Upper lobe of left lung (tissue), 6 donors: ENCODE measurements at regions not wholly inside any gene's neighbourhood (a gene's known extent, or its start where the extent isn't known, plus 50 kb on each side); places are given as distances from the start of the nearest gene placed in this dataset.
"Not testable (repeated sequence)": the region's sequence is repeated elsewhere in the genome, so short reads cannot be mapped to it uniquely, and the experiment has no call there.

Experiments used
- ATAC-seq, 2 donors: fragments of 200-7000 bp; cut with Tn5 transposase; one replicate each; pipeline ENCODE4 v1.9.1; 2022; ENCODE audit warnings: mild to moderate bottlenecking in 2 of 2, moderate library complexity in 2 of 2; ENCODE audit not compliant: low FRiP score in 2 of 2
- DNase-seq, 2 donors: peaks; one replicate each; pipeline ENCODE4 v3.0.0-alpha.2; 2019 to 2020
- H3K27ac ChIP-seq, 4 donors: fragments of 200-600 bp; sonication (generic); one replicate each; pipeline ENCODE4 v1.5.1; 2016 to 2019
- H3K27me3 ChIP-seq, 4 donors: fragments of 200-600 bp; sonication (generic); one replicate each; pipeline ENCODE4 v1.5.1; 2017 to 2019
- H3K36me3 ChIP-seq, 4 donors: fragments of 200-600 bp; sonication (generic); one replicate each; pipeline ENCODE4 v1.5.1; 2016 to 2019
- H3K4me1 ChIP-seq, 4 donors: fragments of 200-600 bp; sonication (generic); one replicate each; pipeline ENCODE4 v1.5.1; 2018 to 2019
- H3K4me3 ChIP-seq, 4 donors: fragments of 200-600 bp; sonication (generic); one replicate each; pipeline ENCODE4 v1.5.1; 2017 to 2019; ENCODE audit warnings: mild to moderate bottlenecking in 2 of 4, moderate library complexity in 1 of 4
- H3K9me3 ChIP-seq, 4 donors: fragments of 200-600 bp; sonication (generic); one replicate each; pipeline ENCODE4 v1.5.1; 2018 to 2019
- CTCF ChIP-seq, 6 experiments: fragments of 450-650 bp in 4 of 6; fragments of 200-600 bp in 2 of 6; sonication (generic) in 2 of 6; IDR thresholded peaks; one replicate each; pipeline ENCODE4 v1.5.1; 2016 to 2019; ENCODE audit warnings: antibody characterized with exemption in 6 of 6
- EP300 ChIP-seq, 4 donors: sonication (generic); formaldehyde crosslinking; IDR thresholded peaks; one replicate each; pipeline ENCODE4 v1.5.1; 2017; ENCODE audit warnings: antibody characterized with exemption in 4 of 4, control low read depth in 2 of 4
- POLR2A ChIP-seq, 4 donors: fragments of 450-650 bp; IDR thresholded peaks; one replicate each; pipeline ENCODE4 v1.5.1; 2016 to 2017; ENCODE audit warnings: antibody characterized with exemption in 4 of 4, mild to moderate bottlenecking in 2 of 4
- POLR2AphosphoS5 ChIP-seq, 2 donors: sonication (generic); formaldehyde crosslinking; IDR thresholded peaks; one replicate each; pipeline ENCODE4 v1.5.1; 2017; ENCODE audit warnings: antibody characterized with exemption in 2 of 2
- WGBS, 2 donors: methylation state at CpG; one replicate each; pipeline ENCODE4 v1.1.5; 2017 to 2018; 5-methylcytosine and 5-hydroxymethylcytosine counted together
- donor health status: DM: no; HTN: no; CAD: no; lungs with moderate emphysema.
- donor health status: DM: no; HTN: yes; CAD: no; lungs with severe emphysema.

DNA sequence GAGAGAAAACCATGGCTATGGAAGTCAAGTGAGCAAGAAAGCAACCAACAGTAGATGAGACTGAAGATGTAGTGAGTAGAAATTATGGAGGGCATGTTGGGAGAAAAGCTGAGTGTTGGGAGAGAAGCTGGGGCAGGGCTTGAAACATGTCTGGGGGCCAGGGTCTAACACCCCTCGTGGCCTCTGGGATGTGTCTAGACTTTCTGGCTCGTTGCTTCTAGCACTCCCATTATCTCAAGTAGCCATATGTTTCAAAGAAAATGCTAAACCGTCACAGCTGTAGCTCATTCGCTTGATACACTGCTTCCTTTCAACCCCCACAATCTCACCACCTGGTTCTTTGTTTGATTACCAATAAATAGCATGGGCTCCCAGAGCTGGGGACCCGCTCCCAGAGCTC lies 83.8 kb upstream of the BCHE start:
- no peaks in the 10 kb centered on the region for H3K36me3 ChIP-seq
- 64 to 65% methylated on average over 5 of the region's 5 CpGs for WGBS, 2 donors
- TF ChIP-seq CTCF (IDR thresholded peaks at IDR 0.05) (no peak), POLR2AphosphoS5 (IDR thresholded peaks at IDR 0.05) (no peak), POLR2A (IDR thresholded peaks at IDR 0.05) (no peak), EP300 (IDR thresholded peaks at IDR 0.05) (no peak)
- DNase-seq (no peak), ATAC-seq (no peak)
- no peaks in the 10 kb centered on the region for H3K9me3 ChIP-seq
- no peaks in the 10 kb centered on the region for H3K27me3 ChIP-seq
- no peaks in the 10 kb centered on the region for H3K4me1 ChIP-seq
- H3K4me3 ChIP-seq = no peak overlapping the region
- no peak overlapping the region for H3K27ac ChIP-seq

GRCh38 chr3:165919284-165919683 lies 82.1 kb upstream of the BCHE start:
- WGBS, 2 donors = 52 to 59% methylated on average over 4 of the region's 4 CpGs
- H3K27ac ChIP-seq = no peak overlapping the region
- no peak overlapping the region for H3K4me3 ChIP-seq
- DNase-seq (no peak), ATAC-seq (no peak)
- no peaks in the 10 kb centered on the region for H3K27me3 ChIP-seq
- TF ChIP-seq POLR2AphosphoS5 (IDR thresholded peaks at IDR 0.05) = no peak
- TF ChIP-seq CTCF (IDR thresholded peaks at IDR 0.05) = no peak
- no peak for TF ChIP-seq POLR2A (IDR thresholded peaks at IDR 0.05)
- no peak for TF ChIP-seq EP300 (IDR thresholded peaks at IDR 0.05)
- no peaks in the 10 kb centered on the region for H3K36me3 ChIP-seq
- no peaks in the 10 kb centered on the region for H3K9me3 ChIP-seq
- H3K4me1 ChIP-seq = no peaks in the 10 kb centered on the region

DNA sequence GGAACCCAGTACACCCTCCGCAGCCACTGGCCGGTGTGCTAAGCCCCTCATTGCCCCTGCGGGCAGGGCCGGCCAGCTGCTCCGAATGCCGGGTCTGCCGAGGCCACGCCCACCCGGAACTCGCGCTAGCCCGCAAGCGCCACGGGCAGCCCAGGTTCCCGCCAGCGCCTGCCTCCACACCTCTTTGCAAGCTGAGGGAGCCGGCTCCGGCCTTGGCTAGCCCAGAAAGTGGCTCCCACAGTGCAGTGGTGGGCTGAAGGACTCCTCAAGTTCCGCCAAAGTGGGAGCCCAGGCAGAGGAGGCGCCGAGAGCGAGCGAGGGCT lies 81.4 kb upstream of the BCHE start:
- Histone ChIP-seq H3K36me3 (no peaks in the 10 kb centered on the region), H3K4me3 (no peak overlapping the region), H3K27me3 (no peaks in the 10 kb centered on the region), H3K27ac (no peak overlapping the region), H3K4me1 (no peaks in the 10 kb centered on the region), H3K9me3 (no peaks in the 10 kb centered on the region)
- ATAC-seq = no peak
- WGBS, 2 donors = 96 to 100% methylated on average over 4 to 23 of the region's 23 CpGs
- DNase-seq = no peak
- no peak for TF ChIP-seq CTCF (IDR thresholded peaks at IDR 0.05)
- no peak for TF ChIP-seq POLR2AphosphoS5 (IDR thresholded peaks at IDR 0.05)
- TF ChIP-seq POLR2A (IDR thresholded peaks at IDR 0.05) = no peak
- TF ChIP-seq EP300 (IDR thresholded peaks at IDR 0.05) = no peak

DNA sequence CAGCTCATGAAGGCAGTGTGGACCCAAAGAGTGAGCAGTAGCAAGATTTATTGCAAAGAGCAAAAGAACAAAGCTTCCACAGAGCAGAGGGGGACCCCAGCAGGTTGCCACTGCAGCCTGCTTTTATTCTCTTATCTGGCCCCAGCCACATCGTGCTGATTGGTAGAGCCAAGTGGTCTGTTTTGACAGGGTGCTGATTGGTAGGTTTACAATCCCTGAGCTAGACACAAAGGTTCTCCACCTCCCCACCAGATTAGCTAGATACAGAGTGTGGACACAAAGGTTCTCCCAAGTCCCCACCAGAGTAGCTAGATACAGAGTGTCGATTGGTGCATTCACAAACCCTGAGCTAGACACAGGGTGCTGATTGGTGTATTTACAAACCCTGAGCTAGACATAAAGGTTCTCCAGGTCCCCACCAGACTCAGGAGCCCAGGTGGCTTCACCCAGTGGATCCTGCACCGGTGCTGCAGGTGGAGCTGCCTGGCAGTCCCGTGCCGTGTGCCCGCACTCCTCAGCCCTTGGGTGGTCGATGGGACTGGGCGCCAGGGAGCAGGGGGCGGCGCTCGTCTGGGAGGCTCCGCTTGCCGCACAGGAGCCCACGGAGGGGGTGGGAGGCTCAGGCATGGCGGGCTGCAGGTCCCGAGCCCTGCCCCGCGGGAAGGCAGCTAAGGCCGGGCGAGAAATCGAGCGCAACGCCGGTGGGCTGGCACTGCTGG lies 80.9 kb upstream of the BCHE start:
- H3K9me3 ChIP-seq, H3K36me3 ChIP-seq, H3K27me3 ChIP-seq, H3K4me1 ChIP-seq, H3K27ac ChIP-seq, ATAC-seq, H3K4me3 ChIP-seq: not testable (repeated sequence)
- DNase-seq = peak in 1 of 2 donors; percentile 72
- 96 to 97% methylated on average over 16 to 21 of the region's 24 CpGs for WGBS, 2 donors

DNA sequence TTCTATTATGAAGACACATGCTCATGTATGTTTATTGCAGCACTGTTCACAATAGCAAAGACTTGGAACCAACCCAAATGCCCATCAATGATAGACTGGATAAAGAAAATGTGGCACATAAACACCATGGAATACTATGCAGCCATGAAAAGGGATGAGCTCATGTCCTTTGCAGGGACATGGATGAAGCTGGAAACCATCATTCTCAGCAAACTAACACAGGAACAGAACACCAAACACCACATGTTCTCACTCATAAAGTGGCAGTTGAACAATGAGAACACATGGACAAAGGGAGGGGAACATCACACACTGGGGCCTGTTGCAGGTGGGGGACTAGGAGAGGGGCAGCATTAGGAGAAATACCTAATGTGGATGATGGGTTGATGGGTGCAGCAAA lies 77.9 kb upstream of the BCHE start:
- not testable (repeated sequence) for H3K27ac ChIP-seq, ATAC-seq, H3K9me3 ChIP-seq, H3K36me3 ChIP-seq, H3K4me3 ChIP-seq, H3K4me1 ChIP-seq, DNase-seq, H3K27me3 ChIP-seq

DNA sequence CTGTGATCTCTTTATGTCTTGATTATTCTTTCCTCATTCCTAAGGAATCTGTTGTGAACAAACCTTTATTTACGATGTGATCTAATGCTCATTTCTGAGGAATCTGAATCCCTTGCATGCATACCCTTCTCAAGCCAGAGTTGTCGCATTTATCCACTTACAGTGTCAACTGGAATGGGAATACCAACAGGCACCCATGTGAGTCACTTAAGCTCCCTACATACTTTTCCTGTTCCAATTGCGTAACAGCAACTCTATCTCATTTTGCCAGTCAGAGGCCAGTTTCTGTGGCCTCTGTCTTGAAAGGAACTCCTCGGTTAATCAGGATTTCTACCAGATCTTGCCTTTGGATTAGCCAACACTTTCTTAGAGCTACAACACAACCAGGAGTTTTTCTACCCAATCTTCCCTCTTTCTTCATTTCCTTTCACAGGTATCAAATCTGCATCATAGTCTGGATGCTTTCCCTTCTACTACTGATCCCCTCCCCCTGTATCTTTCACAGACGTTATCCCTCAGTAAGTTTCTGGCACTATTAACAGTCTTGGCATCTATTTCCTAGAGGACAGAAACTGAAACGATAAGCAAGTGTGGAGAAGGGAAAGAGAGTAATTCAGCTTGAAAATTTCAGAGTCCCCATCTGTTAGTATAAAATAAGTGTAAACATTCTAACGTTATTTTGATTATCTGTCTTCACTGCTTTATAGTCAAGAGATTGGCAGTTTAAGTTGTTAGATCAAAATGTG lies 66.8 kb upstream of the BCHE start:
- no peaks in the 10 kb centered on the region for H3K36me3 ChIP-seq
- no peaks in the 10 kb centered on the region for H3K27me3 ChIP-seq
- no peak for TF ChIP-seq POLR2AphosphoS5 (IDR thresholded peaks at IDR 0.05)
- no peak for TF ChIP-seq EP300 (IDR thresholded peaks at IDR 0.05)
- TF ChIP-seq POLR2A (IDR thresholded peaks at IDR 0.05) = no peak
- TF ChIP-seq CTCF (IDR thresholded peaks at IDR 0.05) = no peak
- H3K27ac ChIP-seq = no peak overlapping the region
- DNase-seq (no peak), ATAC-seq (no peak)
- no peaks in the 10 kb centered on the region for H3K4me1 ChIP-seq
- no peaks in the 10 kb centered on the region for H3K9me3 ChIP-seq
- no peak overlapping the region for H3K4me3 ChIP-seq
- WGBS, 2 donors = 84 to 87% methylated on average over 7 of the region's 7 CpGs
